ENCODE measurements at regions not wholly inside any gene's neighbourhood (a gene's known extent, or its start where the extent isn't known, plus 50 kb on each side); places are given as distances from the start of the nearest gene placed in this dataset.

DNA sequence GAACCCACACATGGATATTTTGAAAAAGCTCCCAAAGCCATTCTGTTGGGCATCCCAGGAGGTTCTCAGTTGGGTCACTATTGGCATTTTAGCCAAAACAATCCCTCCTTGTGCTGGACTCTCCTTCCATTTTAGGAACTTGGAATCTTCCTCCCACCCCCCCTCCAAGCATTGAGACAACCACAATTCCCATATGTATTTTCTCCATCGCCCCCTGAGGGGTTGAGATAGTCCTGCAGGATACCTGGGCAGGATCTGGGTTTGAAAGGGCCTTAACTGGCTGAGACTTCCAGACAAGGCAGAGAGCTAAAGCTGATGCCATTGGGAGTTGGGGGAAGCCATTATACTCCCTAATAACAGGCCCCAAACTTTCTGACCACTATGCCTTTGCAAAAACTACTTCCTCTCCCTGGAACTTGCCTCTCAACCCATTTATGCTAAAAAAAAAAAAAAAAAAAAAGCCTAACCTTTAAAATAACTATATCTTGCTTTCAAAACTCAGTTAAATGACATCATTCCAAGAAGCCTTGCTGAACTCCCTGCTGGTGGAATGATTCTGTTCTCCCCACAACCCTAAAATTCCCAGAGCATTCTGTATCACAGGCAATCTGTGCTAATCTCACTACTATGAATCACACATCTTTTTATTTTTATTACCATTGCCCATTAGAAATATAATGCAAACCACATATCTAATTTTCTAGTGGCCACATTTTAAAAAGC lies 77.5 kb upstream of the PDE1C start:
- no peak for DNase-seq

DNA sequence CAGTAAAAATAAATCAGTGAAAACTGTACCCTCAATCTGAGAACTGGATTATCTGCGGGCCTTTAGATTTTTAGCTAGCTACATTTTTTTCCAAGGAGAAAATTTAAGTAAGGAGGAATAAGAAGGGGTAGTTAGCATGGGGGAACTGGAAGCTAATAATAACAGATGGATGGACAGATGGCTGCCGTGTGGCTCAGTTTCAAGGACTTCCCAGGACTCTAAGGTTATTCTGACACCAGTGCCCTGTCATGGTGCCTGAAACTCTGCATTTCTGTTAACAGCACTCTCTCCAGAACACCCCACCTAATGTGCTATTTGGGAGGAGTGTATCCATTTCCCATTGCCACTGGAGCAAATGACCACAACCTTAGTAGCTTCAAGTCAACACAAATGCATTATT lies 75.7 kb upstream of the PDE1C start:
- DNase-seq = no peak

DNA sequence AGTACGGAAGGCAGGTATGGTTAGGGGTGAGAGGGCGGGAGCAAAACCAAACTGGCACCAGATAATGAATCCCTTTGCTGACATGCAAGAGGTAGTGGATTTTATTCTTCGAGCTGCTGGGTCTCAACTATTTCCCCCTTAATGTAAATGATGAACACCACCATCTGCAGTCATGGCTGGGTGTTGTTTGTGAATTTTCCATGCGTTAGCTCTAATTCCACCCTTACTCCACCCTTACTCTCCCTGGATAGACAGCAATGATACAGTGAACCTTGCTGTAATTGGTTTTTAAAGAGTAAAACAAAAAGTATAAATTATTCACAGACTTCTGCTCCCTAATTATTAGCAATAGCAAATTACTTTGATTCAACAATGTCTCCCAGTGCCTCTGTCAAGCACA lies 74.5 kb upstream of the PDE1C start:
- DNase-seq = no peak

DNA sequence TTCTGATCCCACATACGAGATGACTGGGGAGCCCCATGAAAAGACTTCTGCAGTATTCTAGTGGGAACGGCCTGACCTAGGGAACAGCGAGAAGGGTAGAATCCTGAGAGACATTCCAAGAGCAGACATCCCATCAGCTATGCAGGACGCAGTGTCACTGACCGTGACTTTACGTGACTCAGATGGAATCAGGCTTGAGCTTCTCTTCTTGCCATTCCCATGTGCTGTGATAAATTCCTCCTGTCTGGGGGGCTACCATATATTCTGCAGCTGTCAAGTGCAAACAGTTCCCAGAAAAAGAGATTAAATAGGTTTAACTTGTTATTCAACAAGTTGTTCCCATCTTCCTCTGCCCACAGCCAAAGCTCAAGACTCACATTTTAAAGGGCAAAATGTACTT lies 73.1 kb upstream of the PDE1C start:
- no peak for DNase-seq

DNA sequence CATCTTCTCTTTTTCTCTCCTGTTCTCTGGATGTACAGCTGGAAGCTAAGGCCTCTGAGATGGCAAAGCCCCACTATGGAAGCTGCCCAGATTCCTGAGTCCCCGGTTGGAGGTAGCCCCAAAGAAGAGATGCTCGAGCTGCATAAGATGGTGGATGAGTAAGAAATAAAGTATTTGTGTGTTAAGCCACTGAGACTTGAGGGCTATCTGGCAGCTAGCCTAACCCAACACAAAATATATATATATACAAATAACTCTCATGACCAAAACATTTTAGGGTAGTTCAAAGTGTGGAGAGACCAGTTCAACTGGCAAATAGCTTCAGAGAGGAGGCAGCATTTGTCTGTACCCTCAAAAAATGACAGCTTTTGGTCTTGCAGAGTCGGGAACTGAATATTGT lies 72.4 kb upstream of the PDE1C start:
- no peak for DNase-seq

DNA sequence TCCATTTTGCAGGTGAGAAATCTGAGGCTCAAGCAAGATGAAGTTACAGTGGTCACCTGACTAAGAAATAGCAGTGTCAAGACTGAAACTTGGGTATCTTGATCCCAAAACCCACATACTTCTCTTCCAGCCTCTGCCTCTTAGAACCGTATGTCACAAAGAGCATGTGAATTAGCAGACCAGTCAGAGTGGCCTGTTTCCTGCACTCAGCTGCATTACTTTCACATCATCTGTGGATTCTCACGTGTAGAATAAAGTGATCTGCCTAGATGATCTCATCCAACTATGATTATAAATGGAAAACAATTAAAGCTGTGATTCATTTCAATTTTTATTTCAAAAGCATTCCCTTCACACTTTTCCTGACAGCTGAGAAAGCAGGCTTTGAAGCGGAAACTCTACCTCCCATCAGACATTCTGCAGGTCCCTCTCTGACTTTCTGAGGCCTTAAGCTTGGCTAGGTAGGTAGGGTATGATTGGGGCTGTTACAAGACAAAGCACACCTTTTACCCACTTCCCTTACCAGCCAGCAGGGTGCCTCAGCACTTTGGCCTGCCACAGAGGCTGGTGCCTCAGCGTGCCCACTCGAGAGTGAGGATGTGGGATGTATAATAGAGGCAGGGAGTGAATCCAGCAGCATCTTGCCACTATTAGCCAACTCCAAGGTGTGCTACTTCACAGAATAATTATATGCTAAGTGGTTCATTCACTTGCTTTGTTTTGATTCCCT lies 70.2 kb upstream of the PDE1C start:
- DNase-seq = no peak

DNA sequence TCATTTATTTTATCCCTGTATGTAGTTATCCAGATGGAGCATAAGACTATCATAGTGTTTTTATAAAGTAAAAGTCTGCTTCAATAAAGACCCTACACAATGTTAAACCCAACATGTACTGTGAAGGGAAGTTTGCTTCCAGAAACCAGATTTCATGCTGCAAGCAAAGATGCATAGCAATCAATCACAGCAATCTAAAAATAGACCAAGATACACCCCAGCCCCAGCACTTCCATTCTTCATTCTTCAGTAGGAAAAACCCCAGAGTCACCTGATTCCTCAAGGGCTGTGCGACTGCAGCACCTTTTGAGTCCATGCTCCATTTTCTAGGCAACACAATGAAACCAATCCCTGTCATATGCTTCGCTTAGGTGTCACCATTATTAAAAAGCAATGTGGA lies 66.9 kb upstream of the PDE1C start:
- no peak for DNase-seq

DNA sequence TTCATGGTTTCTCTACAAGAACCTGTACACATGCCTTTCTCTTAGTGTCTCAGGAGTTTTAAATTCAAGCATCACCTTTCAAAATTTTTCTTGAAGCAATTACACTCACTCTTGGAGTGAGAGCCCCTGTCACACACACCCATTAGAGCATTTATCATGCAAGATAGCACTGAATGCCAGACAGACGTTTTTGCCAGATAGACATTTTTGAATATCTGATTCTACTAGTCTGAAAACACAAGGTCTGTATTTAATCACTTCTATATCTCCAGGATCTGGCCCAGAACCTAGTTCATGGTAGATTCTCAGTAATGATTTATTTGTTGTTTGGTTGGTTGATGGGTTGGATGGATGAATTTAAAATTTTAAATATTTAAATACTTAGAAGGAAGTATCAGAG lies 60.9 kb upstream of the PDE1C start:
- no peak for DNase-seq

DNA sequence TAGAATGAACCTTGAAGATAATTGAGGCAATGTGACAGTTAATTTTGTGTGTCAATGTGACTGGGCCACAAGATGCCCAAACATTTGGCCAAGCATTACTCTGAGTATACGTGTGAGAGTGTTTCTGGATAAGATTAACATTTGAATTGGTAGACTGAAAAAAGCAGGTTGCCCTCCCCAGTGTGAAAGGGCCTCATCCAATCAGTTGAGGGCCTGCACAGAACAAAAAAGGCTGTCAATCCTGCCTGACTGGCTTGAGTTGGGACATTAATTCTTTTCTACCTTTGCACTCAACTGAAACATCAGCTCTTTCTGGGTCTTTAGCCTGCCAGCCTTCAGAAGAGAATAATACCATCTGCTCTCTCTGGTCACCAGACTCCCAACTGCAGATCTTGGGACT lies 56.6 kb upstream of the PDE1C start:
- DNase-seq = no peak
